CD4-positive, alpha-beta T cell (primary cell): ENCODE measurements at regions not wholly inside any gene's neighbourhood (a gene's known extent, or its start where the extent isn't known, plus 50 kb on each side); places are given as distances from the start of the nearest gene placed in this dataset.

Experiments used
- ATAC-seq: fragments of 200-7000 bp; cut with Tn5 transposase; one replicate; pipeline ENCODE4 v1.10.0; 2022; ENCODE audit warnings: mild to moderate bottlenecking; ENCODE audit not compliant: poor library complexity
- CTCF ChIA-PET: fragments of 350-600 bp; sonication (Branson Sonifier 250); formaldehyde crosslinking; loops from one replicate; lab custom pipeline; 2021; ENCODE audit warnings: antibody characterized with exemption, inconsistent platforms; lab: Charles Lee
- POLR2A ChIA-PET: fragments of 350-600 bp; sonication (Branson Sonifier 250); formaldehyde crosslinking; loops from one replicate; lab custom pipeline; 2021; ENCODE audit warnings: antibody characterized with exemption, inconsistent platforms; lab: Charles Lee
- DNase-seq, 14 experiments: peaks; one replicate each; pipeline ENCODE4 v3.0.0-alpha.2; 2013 to 2020; ENCODE audit warnings: mixed read lengths in 2 of 14
- H3K27ac ChIP-seq, 2 donors: one replicate each; pipeline versions ENCODE4 v1.5.1 to v1.7.0; 2013; ENCODE audit warnings: low read length in 2 of 2, low read depth in 1 of 2, mild to moderate bottlenecking in 1 of 2
- H3K27me3 ChIP-seq, 2 experiments: 1 replicate in 1 of 2; 2 replicates in 1 of 2; pipeline versions ENCODE4 v1.6.1 to v1.7.0; 2013; ENCODE audit warnings: low read length in 2 of 2, control low read depth in 1 of 2, mild to moderate bottlenecking in 1 of 2, moderate library complexity in 1 of 2; ENCODE audit not compliant: insufficient read depth in 2 of 2, control insufficient read depth in 1 of 2
- H3K36me3 ChIP-seq: one replicate; pipeline ENCODE4 v1.6.1; 2013; ENCODE audit warnings: low read length, control low read depth; ENCODE audit not compliant: insufficient read depth
- H3K4me1 ChIP-seq: one replicate; pipeline ENCODE4 v1.6.1; 2013; ENCODE audit warnings: low read length, control low read depth; ENCODE audit not compliant: insufficient read depth
- H3K4me3 ChIP-seq: one replicate; pipeline ENCODE4 v1.5.1; 2013; ENCODE audit warnings: mild to moderate bottlenecking, low read length, moderate library complexity
- H3K9me3 ChIP-seq, 2 experiments: 1 replicate in 1 of 2; 2 replicates in 1 of 2; pipeline versions ENCODE4 v1.6.1 to v1.7.0; 2013; ENCODE audit warnings: low read length in 2 of 2, mild to moderate bottlenecking in 2 of 2, control low read depth in 1 of 2, moderate library complexity in 1 of 2; ENCODE audit not compliant: control insufficient read depth in 1 of 2, insufficient read depth in 1 of 2
- H3K27ac Mint-ChIP-seq: one replicate; pipeline ENCODE4 v1.8.0; 2020; ENCODE audit warnings: mixed read lengths
- H3K27me3 Mint-ChIP-seq: one replicate; pipeline ENCODE4 v1.8.0; 2021; ENCODE audit warnings: mixed read lengths
- H3K36me3 Mint-ChIP-seq: one replicate; pipeline ENCODE4 v1.8.0; 2021; ENCODE audit warnings: low read depth, mixed read lengths
- H3K4me1 Mint-ChIP-seq: one replicate; pipeline ENCODE4 v1.8.0; 2021; ENCODE audit warnings: low read depth, mixed read lengths
- H3K4me3 Mint-ChIP-seq: one replicate; pipeline ENCODE4 v1.8.0; 2020; ENCODE audit warnings: mild to moderate bottlenecking, mixed read lengths
- H3K9me3 Mint-ChIP-seq: one replicate; pipeline ENCODE4 v1.8.0; 2020; ENCODE audit warnings: mixed read lengths
- intact Hi-C, 2 experiments: fragments of 100-400 bp; cut with DNase I in 1 of 2; cut with micrococcal nuclease in 1 of 2; formaldehyde crosslinking; loops; one replicate each; pipeline versions ENCODE4 v1.15.1 to v1.9.0; 2023 to 2025; cut with DNase I, micrococcal nuclease
- TF ChIP-seq, protein P1 (sequence below): fragments of 200-600 bp; IDR thresholded peaks from one replicate; pipeline ENCODE4 v1.8.0; 2022; ENCODE audit warnings: antibody characterized with exemption, mild to moderate bottlenecking

DNA sequence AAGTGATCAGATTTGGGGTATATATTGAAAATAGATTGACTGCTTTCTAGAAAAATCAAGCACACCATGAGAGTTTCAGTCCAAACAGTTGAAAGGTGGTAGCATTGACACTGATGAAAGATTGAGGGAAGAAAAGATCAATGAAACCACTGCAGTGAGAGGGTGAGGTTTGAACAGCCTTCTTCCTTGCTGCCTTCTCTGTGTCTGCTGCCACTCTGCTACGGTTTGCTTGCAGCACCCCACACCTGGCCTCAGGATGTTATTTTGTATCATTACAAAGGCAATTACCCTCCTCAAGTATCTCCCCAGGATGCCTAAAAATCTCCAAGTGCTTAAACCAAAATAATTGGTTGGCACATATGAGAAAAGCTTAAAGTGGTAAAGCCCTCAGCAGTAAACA is 683.6 kb upstream of the ARPP21 start:
- CTCF ChIA-PET, result no interaction called here
- intact Hi-C loops, result no loop called here
- Mint-ChIP-seq H3K36me3 (no peaks in the 10 kb centered on the region), H3K27me3 (peaks cover 14% of the 10 kb centered on the region), H3K27ac (no peak overlapping the region), H3K4me3 (no peak overlapping the region), H3K4me1 (peaks cover 12% of the 10 kb centered on the region), H3K9me3 (peaks cover 2% of the 10 kb centered on the region)
- Histone ChIP-seq H3K27ac (no peak overlapping the region), H3K4me3 (no peak overlapping the region), H3K36me3 (no peaks in the 10 kb centered on the region), H3K9me3 (peaks cover 0 to 8% of the 10 kb centered on the region in 2 experiments), H3K4me1 (no peaks in the 10 kb centered on the region), H3K27me3 (no peaks in the 10 kb centered on the region)
- DNase-seq (no peak), ATAC-seq (no peak)
- TF ChIP-seq, protein P1, sequence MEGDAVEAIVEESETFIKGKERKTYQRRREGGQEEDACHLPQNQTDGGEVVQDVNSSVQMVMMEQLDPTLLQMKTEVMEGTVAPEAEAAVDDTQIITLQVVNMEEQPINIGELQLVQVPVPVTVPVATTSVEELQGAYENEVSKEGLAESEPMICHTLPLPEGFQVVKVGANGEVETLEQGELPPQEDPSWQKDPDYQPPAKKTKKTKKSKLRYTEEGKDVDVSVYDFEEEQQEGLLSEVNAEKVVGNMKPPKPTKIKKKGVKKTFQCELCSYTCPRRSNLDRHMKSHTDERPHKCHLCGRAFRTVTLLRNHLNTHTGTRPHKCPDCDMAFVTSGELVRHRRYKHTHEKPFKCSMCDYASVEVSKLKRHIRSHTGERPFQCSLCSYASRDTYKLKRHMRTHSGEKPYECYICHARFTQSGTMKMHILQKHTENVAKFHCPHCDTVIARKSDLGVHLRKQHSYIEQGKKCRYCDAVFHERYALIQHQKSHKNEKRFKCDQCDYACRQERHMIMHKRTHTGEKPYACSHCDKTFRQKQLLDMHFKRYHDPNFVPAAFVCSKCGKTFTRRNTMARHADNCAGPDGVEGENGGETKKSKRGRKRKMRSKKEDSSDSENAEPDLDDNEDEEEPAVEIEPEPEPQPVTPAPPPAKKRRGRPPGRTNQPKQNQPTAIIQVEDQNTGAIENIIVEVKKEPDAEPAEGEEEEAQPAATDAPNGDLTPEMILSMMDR, result no peak
- POLR2A ChIA-PET, result no interaction called here

- DNase-seq (no peak), ATAC-seq (no peak)
- ChIA-PET CTCF (no interaction called here), POLR2A (no interaction called here)
- Mint-ChIP-seq H3K27ac (no peak overlapping the region), H3K4me3 (no peak overlapping the region), H3K9me3 (no peaks in the 10 kb centered on the region), H3K36me3 (no peaks in the 10 kb centered on the region), H3K4me1 (peaks cover 12% of the 10 kb centered on the region), H3K27me3 (peaks cover 14% of the 10 kb centered on the region)
- Histone ChIP-seq H3K36me3 (no peaks in the 10 kb centered on the region), H3K27me3 (no peaks in the 10 kb centered on the region), H3K4me3 (no peak overlapping the region), H3K4me1 (no peaks in the 10 kb centered on the region), H3K27ac (no peak overlapping the region), H3K9me3 (peaks cover 0 to 8% of the 10 kb centered on the region in 2 experiments)
- TF ChIP-seq, protein P1, result no peak
- intact Hi-C loops, result no loop called here
Observed at GRCh38 chr3:34956511-34956910, 682.8 kb upstream of the ARPP21 start.

GRCh38 chr3:34957677-34958076 is 681.6 kb upstream of the ARPP21 start:
- Mint-ChIP-seq H3K36me3 (no peaks in the 10 kb centered on the region), H3K27ac (no peak overlapping the region), H3K4me3 (no peak overlapping the region), H3K27me3 (peaks cover 14% of the 10 kb centered on the region), H3K4me1 (peaks cover 12% of the 10 kb centered on the region), H3K9me3 (no peaks in the 10 kb centered on the region)
- Histone ChIP-seq H3K27me3 (no peaks in the 10 kb centered on the region), H3K27ac (no peak overlapping the region), H3K4me1 (no peaks in the 10 kb centered on the region), H3K4me3 (no peak overlapping the region), H3K9me3 (peaks cover 0 to 4% of the 10 kb centered on the region in 2 experiments), H3K36me3 (no peaks in the 10 kb centered on the region)
- intact Hi-C loops, result no loop called here
- ATAC-seq, result no peak
- DNase-seq, result no peak
- POLR2A ChIA-PET, result no interaction called here
- TF ChIP-seq, protein P1, result no peak
- CTCF ChIA-PET, result no interaction called here
